Upper lobe of right lung (tissue), 1 donor: ENCODE measurements at regions not wholly inside any gene's neighbourhood (a gene's known extent, or its start where the extent isn't known, plus 50 kb on each side); places are given as distances from the start of the nearest gene placed in this dataset.

Source experiments
- ATAC-seq: fragments of 200-7000 bp; cut with Tn5 transposase; one replicate; pipeline ENCODE4 v1.9.1; 2020; ENCODE audit warnings: mild to moderate bottlenecking, moderate library complexity
- DNase-seq: peaks from one replicate; pipeline ENCODE4 v3.0.0-alpha.2; 2020
- H3K27ac ChIP-seq: fragments of 200-600 bp; one replicate; pipeline ENCODE4 v1.8.0; 2022
- H3K27me3 ChIP-seq: fragments of 200-600 bp; one replicate; pipeline ENCODE4 v1.8.0; 2022; ENCODE audit warnings: mild to moderate bottlenecking
- H3K36me3 ChIP-seq: fragments of 200-600 bp; one replicate; pipeline ENCODE4 v1.8.0; 2022
- H3K4me1 ChIP-seq: fragments of 200-600 bp; one replicate; pipeline ENCODE4 v1.8.0; 2022
- H3K4me3 ChIP-seq: fragments of 200-600 bp; one replicate; pipeline ENCODE4 v1.8.0; 2022; ENCODE audit warnings: mild to moderate bottlenecking
- H3K9me3 ChIP-seq: fragments of 200-600 bp; one replicate; pipeline ENCODE4 v1.8.0; 2022
- intact Hi-C: fragments of 100-400 bp; cut with DNase I; formaldehyde crosslinking; loops from one replicate; pipeline ENCODE4 v1.11.0; 2022
- TF ChIP-seq, protein P1 (sequence below): fragments of 200-600 bp; IDR thresholded peaks from one replicate; pipeline ENCODE4 v1.8.0; 2022; ENCODE audit warnings: antibody characterized with exemption
- donor health status: DM: no; HTN: yes; CAD: no; lungs with severe emphysema.

- intact Hi-C loops, result no loop called here
- no peaks in the 10 kb centered on the region for H3K9me3 ChIP-seq
- TF ChIP-seq, protein P1, sequence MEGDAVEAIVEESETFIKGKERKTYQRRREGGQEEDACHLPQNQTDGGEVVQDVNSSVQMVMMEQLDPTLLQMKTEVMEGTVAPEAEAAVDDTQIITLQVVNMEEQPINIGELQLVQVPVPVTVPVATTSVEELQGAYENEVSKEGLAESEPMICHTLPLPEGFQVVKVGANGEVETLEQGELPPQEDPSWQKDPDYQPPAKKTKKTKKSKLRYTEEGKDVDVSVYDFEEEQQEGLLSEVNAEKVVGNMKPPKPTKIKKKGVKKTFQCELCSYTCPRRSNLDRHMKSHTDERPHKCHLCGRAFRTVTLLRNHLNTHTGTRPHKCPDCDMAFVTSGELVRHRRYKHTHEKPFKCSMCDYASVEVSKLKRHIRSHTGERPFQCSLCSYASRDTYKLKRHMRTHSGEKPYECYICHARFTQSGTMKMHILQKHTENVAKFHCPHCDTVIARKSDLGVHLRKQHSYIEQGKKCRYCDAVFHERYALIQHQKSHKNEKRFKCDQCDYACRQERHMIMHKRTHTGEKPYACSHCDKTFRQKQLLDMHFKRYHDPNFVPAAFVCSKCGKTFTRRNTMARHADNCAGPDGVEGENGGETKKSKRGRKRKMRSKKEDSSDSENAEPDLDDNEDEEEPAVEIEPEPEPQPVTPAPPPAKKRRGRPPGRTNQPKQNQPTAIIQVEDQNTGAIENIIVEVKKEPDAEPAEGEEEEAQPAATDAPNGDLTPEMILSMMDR, result no peak
- no peaks in the 10 kb centered on the region for H3K36me3 ChIP-seq
- no peaks in the 10 kb centered on the region for H3K4me1 ChIP-seq
- DNase-seq (no peak), ATAC-seq (no peak)
- H3K27ac ChIP-seq, result no peak overlapping the region
- H3K4me3 ChIP-seq, result no peak overlapping the region
- H3K27me3 ChIP-seq, result no peaks in the 10 kb centered on the region
Observed at GRCh38 chr12:66971816-66972215, 292.9 kb upstream of the GRIP1 start.

DNA sequence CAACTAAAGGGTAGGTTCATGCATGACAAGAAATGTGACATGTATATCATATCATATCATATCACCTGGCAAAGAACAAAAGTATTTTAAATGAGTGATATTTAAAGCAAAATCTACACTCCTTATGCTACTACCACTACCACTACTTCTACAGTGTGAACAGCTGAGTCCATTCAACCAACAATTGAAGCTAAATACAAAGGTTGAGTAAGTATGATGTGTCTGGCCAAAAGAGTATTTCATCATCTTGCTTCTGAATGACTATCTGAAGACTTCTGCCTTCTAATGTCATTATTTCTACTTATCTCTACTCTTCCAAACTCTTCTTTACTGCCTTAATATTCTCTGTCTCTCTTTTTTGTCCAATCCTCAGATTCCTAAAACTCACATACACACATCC is 292.6 kb upstream of the CAND1 start:
- H3K9me3 ChIP-seq, result no peaks in the 10 kb centered on the region
- no peak for DNase-seq
- TF ChIP-seq, protein P1, result no peak
- no peaks in the 10 kb centered on the region for H3K4me1 ChIP-seq
- ATAC-seq, result no peak
- no peaks in the 10 kb centered on the region for H3K27me3 ChIP-seq
- H3K27ac ChIP-seq, result no peak overlapping the region
- H3K36me3 ChIP-seq, result no peaks in the 10 kb centered on the region
- intact Hi-C loops, result no loop called here
- H3K4me3 ChIP-seq, result no peak overlapping the region

GRCh38 chr12:66978802-66979201 is 290.4 kb upstream of the CAND1 start:
- intact Hi-C loops, result no loop called here
- TF ChIP-seq, protein P1, result no peak
- Histone ChIP-seq H3K27me3 (no peaks in the 10 kb centered on the region), H3K36me3 (no peaks in the 10 kb centered on the region), H3K27ac (no peak overlapping the region), H3K4me3 (no peak overlapping the region), H3K4me1 (no peaks in the 10 kb centered on the region), H3K9me3 (no peaks in the 10 kb centered on the region)
- ATAC-seq (no peak), DNase-seq (no peak)

- H3K27me3 ChIP-seq, result no peaks in the 10 kb centered on the region
- H3K9me3 ChIP-seq, result no peaks in the 10 kb centered on the region
- intact Hi-C loops, result no loop called here
- TF ChIP-seq, protein P1, result no peak
- no peaks in the 10 kb centered on the region for H3K4me1 ChIP-seq
- no peaks in the 10 kb centered on the region for H3K36me3 ChIP-seq
- ATAC-seq (no peak), DNase-seq (no peak)
- H3K27ac ChIP-seq, result no peak overlapping the region
- H3K4me3 ChIP-seq, result no peak overlapping the region
Observed at GRCh38 chr12:66979251-66979650, 289.9 kb upstream of the CAND1 start.

- intact Hi-C loops, result no loop called here
Observed at GRCh38 chr12:66984077-66984476, 285.1 kb upstream of the CAND1 start.

GRCh38 chr12:66984962-66985361 is 284.2 kb upstream of the CAND1 start:
- intact Hi-C loops, result no loop called here
- Histone ChIP-seq H3K27ac (no peak overlapping the region), H3K36me3 (no peaks in the 10 kb centered on the region), H3K4me1 (no peaks in the 10 kb centered on the region), H3K4me3 (no peak overlapping the region), H3K9me3 (no peaks in the 10 kb centered on the region), H3K27me3 (no peaks in the 10 kb centered on the region)
- DNase-seq, result no peak
- ATAC-seq, result no peak
- TF ChIP-seq, protein P1, result no peak

More at GRCh38 chr12:66984077-66984476, 285.1 kb upstream of the CAND1 start:
- TF ChIP-seq, protein P1, result no peak
- no peaks in the 10 kb centered on the region for H3K36me3 ChIP-seq
- no peak for ATAC-seq
- no peaks in the 10 kb centered on the region for H3K27me3 ChIP-seq
- H3K27ac ChIP-seq, result no peak overlapping the region
- H3K4me1 ChIP-seq, result no peaks in the 10 kb centered on the region
- no peaks in the 10 kb centered on the region for H3K9me3 ChIP-seq
- DNase-seq, result no peak
- H3K4me3 ChIP-seq, result no peak overlapping the region
